Activated T-cell treated with anti-CD3 and anti-CD28 coated beads, Interleukin-2, amount 50 U/mL, for 4 hours (primary cell): ENCODE measurements at regions not wholly inside any gene's neighbourhood (a gene's known extent, or its start where the extent isn't known, plus 50 kb on each side); places are given as distances from the start of the nearest gene placed in this dataset.

Source experiments
- ATAC-seq, 2 donors: fragments of 200-7000 bp; cut with Tn5 transposase; one replicate each; pipeline ENCODE4 v1.10.0; 2021
- DNase-seq: peaks from one replicate; pipeline ENCODE4 v3.0.0-alpha.2; 2020
- H3K27me3 Mint-ChIP-seq: one replicate; pipeline ENCODE4 v1.8.0; 2021; ENCODE audit warnings: low read depth, mixed read lengths
- H3K36me3 Mint-ChIP-seq: one replicate; pipeline ENCODE4 v1.8.0; 2022; ENCODE audit warnings: mixed read lengths; ENCODE audit not compliant: insufficient read depth
- H3K4me1 Mint-ChIP-seq: one replicate; pipeline ENCODE4 v1.8.0; 2021; ENCODE audit warnings: low read depth, mixed read lengths
- H3K4me3 Mint-ChIP-seq: one replicate; pipeline ENCODE4 v1.8.0; 2021; ENCODE audit warnings: mild to moderate bottlenecking, moderate library complexity, mixed read lengths
- H3K9me3 Mint-ChIP-seq: one replicate; pipeline ENCODE4 v1.8.0; 2021; ENCODE audit warnings: mixed read lengths

DNA sequence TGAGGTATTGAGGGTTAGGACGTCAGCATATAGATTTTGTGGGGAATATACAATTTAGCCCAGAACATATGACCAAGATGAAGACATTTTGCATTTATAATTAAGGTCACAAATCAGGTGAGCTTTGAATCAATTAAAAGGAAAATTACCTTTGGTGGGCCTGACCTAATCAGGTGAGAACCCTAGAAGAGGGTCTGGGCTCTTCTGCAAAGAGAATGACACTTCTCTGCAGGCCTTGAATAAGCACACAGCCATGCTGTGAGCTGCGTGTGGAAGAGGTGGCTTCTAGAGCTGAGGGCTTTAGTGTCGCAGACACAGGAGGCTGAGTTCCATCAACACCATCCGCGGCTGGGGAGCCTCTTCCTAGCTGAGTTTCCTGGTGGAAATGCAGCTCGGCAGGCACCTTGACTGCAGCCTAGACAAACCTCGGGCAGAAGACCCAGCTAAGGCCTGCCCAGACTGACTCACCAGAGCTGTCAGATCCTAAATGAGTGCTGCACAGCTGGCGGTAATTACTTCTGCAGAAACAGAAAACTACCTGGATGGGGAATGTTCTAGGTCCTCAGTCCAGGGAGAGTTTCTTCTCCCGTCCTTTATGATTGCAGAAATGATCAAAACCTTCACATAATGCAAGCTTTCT lies 287.5 kb upstream of the IRX1 start:
- H3K36me3 Mint-ChIP-seq: no peaks in the 10 kb centered on the region
- no peaks in the 10 kb centered on the region for H3K27me3 Mint-ChIP-seq
- no peaks in the 10 kb centered on the region for H3K4me1 Mint-ChIP-seq
- ATAC-seq (no peak), DNase-seq (no peak)
- H3K9me3 Mint-ChIP-seq: peaks cover 3% of the 10 kb centered on the region
- H3K4me3 Mint-ChIP-seq: no peak overlapping the region

- no peak for DNase-seq
- no peaks in the 10 kb centered on the region for H3K27me3 Mint-ChIP-seq
- H3K36me3 Mint-ChIP-seq: no peaks in the 10 kb centered on the region
- no peaks in the 10 kb centered on the region for H3K9me3 Mint-ChIP-seq
- no peak overlapping the region for H3K4me3 Mint-ChIP-seq
- H3K4me1 Mint-ChIP-seq: no peaks in the 10 kb centered on the region
- ATAC-seq: no peak
Measured at GRCh38 chr5:3305432-3305831, 290.2 kb upstream of the IRX1 start.

GRCh38 chr5:3304346-3304745 lies 291.3 kb upstream of the IRX1 start:
- Mint-ChIP-seq H3K27me3 (no peaks in the 10 kb centered on the region), H3K36me3 (no peaks in the 10 kb centered on the region), H3K4me1 (no peaks in the 10 kb centered on the region), H3K4me3 (no peak overlapping the region), H3K9me3 (no peaks in the 10 kb centered on the region)
- no peak for DNase-seq
- no peak for ATAC-seq

GRCh38 chr5:3303777-3304176 lies 291.9 kb upstream of the IRX1 start:
- Mint-ChIP-seq H3K4me1 (no peaks in the 10 kb centered on the region), H3K36me3 (no peaks in the 10 kb centered on the region), H3K9me3 (no peaks in the 10 kb centered on the region), H3K4me3 (no peak overlapping the region), H3K27me3 (no peaks in the 10 kb centered on the region)
- no peak for ATAC-seq
- DNase-seq: no peak

GRCh38 chr5:3302228-3302627 lies 293.4 kb upstream of the IRX1 start:
- no peak for ATAC-seq
- H3K4me3 Mint-ChIP-seq: no peak overlapping the region
- no peaks in the 10 kb centered on the region for H3K36me3 Mint-ChIP-seq
- no peak for DNase-seq
- H3K27me3 Mint-ChIP-seq: no peaks in the 10 kb centered on the region
- H3K4me1 Mint-ChIP-seq: no peaks in the 10 kb centered on the region
- H3K9me3 Mint-ChIP-seq: no peaks in the 10 kb centered on the region

DNA sequence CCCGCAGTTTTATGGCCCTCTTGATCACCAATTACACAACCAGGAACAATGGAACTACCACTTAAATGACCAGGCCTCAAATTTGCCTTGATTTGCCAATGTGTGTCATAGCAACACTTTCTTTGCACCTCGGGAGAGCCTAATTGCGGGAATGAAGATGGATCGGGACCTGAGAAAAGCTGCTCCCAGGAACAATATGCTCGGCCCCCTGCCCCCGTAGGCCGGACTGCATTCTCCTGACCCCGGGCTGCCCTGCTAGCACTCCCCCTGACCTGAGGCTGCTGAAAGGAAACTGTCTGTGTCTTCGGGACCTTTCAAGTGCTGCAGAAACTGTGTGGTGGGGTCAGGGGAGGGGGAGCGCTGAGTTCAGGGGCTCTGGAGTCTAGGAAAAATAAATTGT lies 294.3 kb upstream of the IRX1 start:
- Mint-ChIP-seq H3K4me3 (no peak overlapping the region), H3K27me3 (no peaks in the 10 kb centered on the region), H3K36me3 (no peaks in the 10 kb centered on the region), H3K9me3 (no peaks in the 10 kb centered on the region), H3K4me1 (no peaks in the 10 kb centered on the region)
- DNase-seq: no peak
- no peak for ATAC-seq

DNA sequence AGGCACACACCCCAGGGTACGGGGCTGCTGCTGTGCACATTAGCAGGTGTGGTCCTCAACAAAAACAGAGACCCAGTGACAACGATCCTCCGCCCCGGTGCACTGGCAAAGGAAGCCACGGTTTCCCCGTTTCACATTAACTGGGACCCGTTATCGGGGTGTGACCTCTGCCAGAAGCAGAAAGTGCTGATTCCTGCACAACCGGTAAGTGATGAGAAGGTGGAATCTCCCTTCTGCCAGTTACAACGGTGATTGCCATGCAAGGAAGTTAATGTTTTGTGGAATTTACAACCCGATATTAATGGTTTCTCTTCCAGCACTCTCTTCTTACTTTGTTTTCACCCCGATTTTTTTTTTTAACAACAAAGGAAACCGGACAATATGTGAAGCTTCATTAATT lies 294.9 kb upstream of the IRX1 start:
- H3K9me3 Mint-ChIP-seq: no peaks in the 10 kb centered on the region
- no peak for ATAC-seq
- H3K36me3 Mint-ChIP-seq: no peaks in the 10 kb centered on the region
- H3K4me1 Mint-ChIP-seq: no peaks in the 10 kb centered on the region
- DNase-seq: no peak
- H3K4me3 Mint-ChIP-seq: no peak overlapping the region
- H3K27me3 Mint-ChIP-seq: no peaks in the 10 kb centered on the region

DNA sequence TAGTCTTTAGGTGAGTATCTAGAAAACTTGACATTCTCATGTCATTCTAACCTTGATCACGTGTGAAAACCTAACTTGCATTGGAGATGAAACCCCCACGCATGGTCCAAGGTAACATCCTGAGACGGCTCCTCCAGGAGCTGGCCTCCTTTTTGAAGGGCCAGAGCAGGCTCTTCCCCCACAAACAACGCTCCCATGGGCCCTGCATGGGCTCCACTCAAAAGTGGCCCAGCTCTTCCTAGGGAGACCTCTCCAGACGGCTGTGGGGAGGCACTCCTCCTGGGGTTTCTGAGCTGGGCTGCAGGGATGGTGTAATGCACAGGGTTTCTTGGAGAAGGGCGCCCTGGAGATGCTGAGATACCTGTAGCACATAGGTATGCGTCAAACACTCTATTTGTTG lies 296.2 kb upstream of the IRX1 start:
- H3K36me3 Mint-ChIP-seq: no peaks in the 10 kb centered on the region
- no peak for DNase-seq
- H3K27me3 Mint-ChIP-seq: no peaks in the 10 kb centered on the region
- H3K4me1 Mint-ChIP-seq: no peaks in the 10 kb centered on the region
- ATAC-seq: no peak
- peaks cover 3% of the 10 kb centered on the region for H3K9me3 Mint-ChIP-seq
- no peak overlapping the region for H3K4me3 Mint-ChIP-seq

- no peaks in the 10 kb centered on the region for H3K4me1 Mint-ChIP-seq
- H3K27me3 Mint-ChIP-seq: no peaks in the 10 kb centered on the region
- no peak overlapping the region for H3K4me3 Mint-ChIP-seq
- ATAC-seq (no peak), DNase-seq (no peak)
- peaks cover 3% of the 10 kb centered on the region for H3K9me3 Mint-ChIP-seq
- H3K36me3 Mint-ChIP-seq: no peaks in the 10 kb centered on the region
Measured at GRCh38 chr5:3297853-3298252, 297.8 kb upstream of the IRX1 start.

DNA sequence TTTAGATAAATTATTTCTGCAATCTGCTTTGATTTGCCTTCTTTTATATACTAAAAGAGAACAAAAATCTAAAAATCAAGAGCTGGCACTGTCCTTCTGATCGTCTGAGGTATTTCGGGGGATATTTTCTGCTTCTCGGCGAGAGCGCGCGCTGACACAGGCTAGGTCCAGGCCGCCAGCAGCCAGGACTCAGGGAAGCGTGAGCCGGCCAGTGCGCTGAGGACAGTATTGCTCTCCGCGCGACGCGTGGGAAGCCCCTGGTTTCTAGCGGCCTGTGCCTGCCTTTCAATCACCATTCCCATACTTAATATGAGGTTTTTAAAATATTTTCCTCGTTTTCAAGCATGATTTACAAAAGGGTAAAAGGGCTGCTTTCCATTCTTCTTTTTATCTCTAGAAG lies 307.3 kb upstream of the IRX1 start:
- Mint-ChIP-seq H3K36me3 (no peaks in the 10 kb centered on the region), H3K4me3 (no peak overlapping the region), H3K27me3 (no peaks in the 10 kb centered on the region), H3K9me3 (peaks cover 4% of the 10 kb centered on the region), H3K4me1 (no peaks in the 10 kb centered on the region)
- no peak for ATAC-seq
- DNase-seq: no peak

GRCh38 chr5:3287516-3287915 lies 308.1 kb upstream of the IRX1 start:
- H3K36me3 Mint-ChIP-seq: no peaks in the 10 kb centered on the region
- no peak overlapping the region for H3K4me3 Mint-ChIP-seq
- ATAC-seq (no peak), DNase-seq (no peak)
- no peaks in the 10 kb centered on the region for H3K27me3 Mint-ChIP-seq
- peaks cover 4% of the 10 kb centered on the region for H3K9me3 Mint-ChIP-seq
- no peaks in the 10 kb centered on the region for H3K4me1 Mint-ChIP-seq

- DNase-seq: no peak
- no peak for ATAC-seq
- H3K4me3 Mint-ChIP-seq: no peak overlapping the region
- peaks cover 3% of the 10 kb centered on the region for H3K9me3 Mint-ChIP-seq
- no peaks in the 10 kb centered on the region for H3K36me3 Mint-ChIP-seq
- H3K4me1 Mint-ChIP-seq: no peaks in the 10 kb centered on the region
- no peaks in the 10 kb centered on the region for H3K27me3 Mint-ChIP-seq
Measured at GRCh38 chr5:3285621-3286020, 310.0 kb upstream of the IRX1 start.

DNA sequence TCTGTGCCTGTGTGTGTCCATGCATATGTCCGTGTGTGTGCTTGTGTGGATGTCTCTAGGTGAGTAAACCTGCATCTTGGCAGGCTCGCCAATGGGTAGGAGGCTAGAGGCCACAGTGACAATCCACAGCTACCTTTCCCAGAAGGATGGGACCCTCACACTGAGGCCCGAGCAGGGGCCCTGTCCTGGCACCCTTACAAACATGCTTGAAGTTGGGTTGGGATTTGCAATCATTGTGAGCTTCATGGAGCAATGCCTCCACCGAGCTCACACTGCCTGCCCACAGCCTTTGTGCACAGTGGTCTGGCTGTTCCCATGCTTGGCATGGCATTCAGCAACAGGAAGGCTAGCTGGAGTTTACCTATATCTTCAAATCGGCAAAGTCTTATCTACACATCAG lies 311.1 kb upstream of the IRX1 start:
- Mint-ChIP-seq H3K4me1 (no peaks in the 10 kb centered on the region), H3K4me3 (no peak overlapping the region)

GRCh38 chr5:3282841-3283240 lies 312.8 kb upstream of the IRX1 start:
- Mint-ChIP-seq H3K4me3 (no peak overlapping the region), H3K9me3 (no peaks in the 10 kb centered on the region), H3K27me3 (no peaks in the 10 kb centered on the region), H3K4me1 (no peaks in the 10 kb centered on the region), H3K36me3 (no peaks in the 10 kb centered on the region)
- no peak for ATAC-seq
- DNase-seq: no peak

More for the DNA sequence above, 311.1 kb upstream of the IRX1 start:
- ATAC-seq (no peak), DNase-seq (no peak)
- Mint-ChIP-seq H3K36me3 (no peaks in the 10 kb centered on the region), H3K9me3 (no peaks in the 10 kb centered on the region), H3K27me3 (no peaks in the 10 kb centered on the region)

DNA sequence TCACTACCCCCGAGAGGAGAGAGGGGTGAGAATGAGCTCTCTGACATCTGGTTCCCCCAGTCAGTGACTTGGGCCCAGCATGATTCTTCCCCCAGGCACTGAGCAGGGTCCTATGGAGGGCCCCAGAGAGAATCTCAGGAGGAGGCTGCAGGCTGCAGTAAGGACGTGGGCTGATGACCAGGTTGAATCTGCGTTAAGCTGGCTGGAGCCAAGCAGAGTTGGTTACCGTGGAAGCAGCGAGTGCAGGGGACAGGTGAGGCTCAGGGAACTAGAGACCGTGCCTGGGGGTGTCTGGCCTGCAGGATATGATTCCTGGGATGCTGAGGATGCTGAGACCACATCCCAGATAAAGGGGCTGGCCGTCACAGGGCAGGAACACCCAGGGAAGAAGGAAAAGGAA lies 314.3 kb upstream of the IRX1 start:
- Mint-ChIP-seq H3K4me3 (no peak overlapping the region), H3K9me3 (no peaks in the 10 kb centered on the region), H3K4me1 (no peaks in the 10 kb centered on the region), H3K36me3 (no peaks in the 10 kb centered on the region), H3K27me3 (no peaks in the 10 kb centered on the region)
- ATAC-seq: no peak
- no peak for DNase-seq

DNA sequence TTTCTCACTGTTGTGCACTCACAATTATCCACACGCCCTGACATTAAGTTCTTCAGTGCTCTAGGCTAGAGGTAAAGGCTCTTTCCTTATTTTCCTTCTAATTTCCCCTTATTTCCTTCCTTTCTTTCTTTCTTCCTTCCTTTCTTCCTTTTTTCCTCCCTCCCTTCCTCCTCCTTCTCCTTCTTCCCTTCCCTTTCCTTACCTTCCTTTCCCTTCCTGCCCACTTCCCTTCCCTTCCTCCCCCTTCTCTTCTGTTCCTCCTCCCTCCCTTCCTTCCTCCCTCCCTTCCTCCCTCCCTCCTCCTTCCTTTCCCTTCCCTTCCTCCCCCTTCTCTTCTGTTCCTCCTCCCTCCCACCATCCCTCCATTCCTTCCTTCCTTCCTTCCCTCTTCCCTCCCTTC lies 317.0 kb upstream of the IRX1 start:
- Mint-ChIP-seq H3K4me3 (no peak overlapping the region), H3K27me3 (no peaks in the 10 kb centered on the region), H3K36me3 (no peaks in the 10 kb centered on the region), H3K9me3 (peaks cover 4% of the 10 kb centered on the region), H3K4me1 (no peaks in the 10 kb centered on the region)
- ATAC-seq (no peak), DNase-seq (no peak)
